SH-SY5Y (cell line): ENCODE measurements at regions not wholly inside any gene's neighbourhood (a gene's known extent, or its start where the extent isn't known, plus 50 kb on each side); places are given as distances from the start of the nearest gene placed in this dataset.

Source experiments
- GATA2 ChIP-seq: IDR thresholded peaks from 2 replicates; pipeline ENCODE4 v1.6.1; 2011; ENCODE audit warnings: mild to moderate bottlenecking, low read depth, low read length
- GATA3 ChIP-seq: IDR thresholded peaks from 2 replicates; pipeline ENCODE4 v1.6.1; 2011; ENCODE audit warnings: low read depth, mild to moderate bottlenecking, low read length, moderate library complexity

GRCh38 chr14:87863047-87863446, 129.9 kb downstream of the GALC start:
- TF ChIP-seq GATA3 (no peak), GATA2 (no peak)
